IPS-15b (cell line): ENCODE measurements at regions not wholly inside any gene's neighbourhood (a gene's known extent, or its start where the extent isn't known, plus 50 kb on each side); places are given as distances from the start of the nearest gene placed in this dataset.
"Not testable (repeated sequence)": the region's sequence is repeated elsewhere in the genome, so short reads cannot be mapped to it uniquely, and the experiment has no call there.

ENCODE experiments used
- H3K27me3 ChIP-seq: one replicate; pipeline ENCODE4 v1.6.1; 2013; ENCODE audit warnings: low read length; ENCODE audit not compliant: control insufficient read depth, insufficient read depth
- H3K36me3 ChIP-seq: one replicate; pipeline ENCODE4 v1.6.1; 2013; ENCODE audit warnings: low read length; ENCODE audit not compliant: control insufficient read depth, insufficient read depth
- H3K4me1 ChIP-seq: one replicate; pipeline ENCODE4 v1.6.1; 2013; ENCODE audit warnings: mild to moderate bottlenecking, low read length; ENCODE audit not compliant: control insufficient read depth, insufficient read depth
- H3K4me3 ChIP-seq: one replicate; pipeline ENCODE4 v1.5.1; 2013; ENCODE audit warnings: low read depth, low read length
- H3K9ac ChIP-seq: one replicate; pipeline ENCODE4 v1.6.1; 2013; ENCODE audit warnings: low read depth, mild to moderate bottlenecking, low read length
- H3K9me3 ChIP-seq: one replicate; pipeline ENCODE4 v1.6.1; 2013; ENCODE audit warnings: mild to moderate bottlenecking, low read length; ENCODE audit not compliant: control insufficient read depth, insufficient read depth

DNA sequence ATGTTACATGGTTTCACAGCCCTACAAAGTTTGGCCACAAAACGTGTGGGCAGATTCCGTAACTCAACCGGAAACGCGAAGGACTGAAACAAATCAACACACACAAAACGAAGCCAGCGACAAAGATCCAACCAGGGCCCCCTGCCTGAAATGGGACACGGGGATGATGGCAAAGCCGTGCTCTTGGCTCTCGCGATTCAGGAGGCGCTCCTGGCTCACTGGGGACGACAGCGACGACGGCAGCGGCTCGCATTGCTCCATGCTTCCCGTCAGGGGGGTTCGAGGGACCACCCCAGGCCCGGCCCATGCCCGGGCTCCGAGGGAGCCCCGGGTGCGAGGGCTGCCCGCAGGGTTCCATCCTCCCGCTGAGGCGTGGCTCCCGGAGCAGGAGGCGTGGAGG is 4786.8 kb upstream of the OR11H1 start:
- H3K9ac ChIP-seq: no peak overlapping the region
- H3K4me3 ChIP-seq: no peak overlapping the region
- H3K27me3 ChIP-seq: no peaks in the 10 kb centered on the region
- H3K9me3 ChIP-seq: peaks cover 31% of the 10 kb centered on the region
- H3K36me3 ChIP-seq: no peaks in the 10 kb centered on the region
- no peaks in the 10 kb centered on the region for H3K4me1 ChIP-seq

DNA sequence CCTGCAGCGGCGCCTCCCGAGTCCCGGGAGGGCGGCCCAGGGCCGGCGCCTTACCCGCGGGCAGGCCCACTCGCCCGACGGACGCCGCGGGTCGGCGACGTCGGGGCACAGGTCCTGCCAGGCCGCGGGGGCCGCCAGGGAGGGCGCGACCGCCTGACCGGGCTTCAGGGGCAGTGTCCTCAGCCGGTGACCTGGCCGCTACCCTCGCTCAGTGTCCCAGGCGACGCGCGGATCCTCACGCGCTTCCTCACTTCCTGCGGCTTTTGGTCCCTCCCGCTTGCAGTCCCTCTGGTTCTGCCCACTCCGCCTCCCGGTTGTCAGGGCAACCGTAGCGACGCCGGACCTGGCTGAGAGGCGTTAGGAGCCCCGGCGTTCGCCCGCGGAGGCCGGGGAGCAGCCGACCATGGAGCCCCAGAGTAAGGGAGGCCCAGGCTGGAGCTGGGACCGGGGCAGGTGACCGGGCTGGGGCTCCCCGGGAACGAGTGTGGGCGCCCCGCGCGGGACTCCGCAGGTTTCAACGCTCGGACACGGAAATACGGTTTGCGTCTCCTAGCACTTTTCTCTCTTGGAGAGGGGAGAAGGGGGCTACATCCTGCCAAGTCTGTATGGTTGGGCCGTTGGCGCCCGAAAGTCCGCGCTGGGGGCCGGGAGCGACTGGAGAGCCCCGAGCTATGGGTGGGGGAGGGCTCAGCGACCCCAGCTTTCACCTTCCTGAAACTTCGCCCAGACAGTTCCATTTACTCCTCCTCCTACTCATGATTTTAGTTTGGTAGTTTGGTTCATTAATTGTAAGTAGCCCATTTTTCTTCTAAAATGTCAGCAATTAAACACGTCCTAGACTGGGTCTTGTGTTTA is 4786.0 kb upstream of the OR11H1 start:
- H3K4me1 ChIP-seq, H3K4me3 ChIP-seq, H3K9ac ChIP-seq, H3K27me3 ChIP-seq, H3K36me3 ChIP-seq: not testable (repeated sequence)
- H3K9me3 ChIP-seq: peaks cover 31% of the 10 kb centered on the region

DNA sequence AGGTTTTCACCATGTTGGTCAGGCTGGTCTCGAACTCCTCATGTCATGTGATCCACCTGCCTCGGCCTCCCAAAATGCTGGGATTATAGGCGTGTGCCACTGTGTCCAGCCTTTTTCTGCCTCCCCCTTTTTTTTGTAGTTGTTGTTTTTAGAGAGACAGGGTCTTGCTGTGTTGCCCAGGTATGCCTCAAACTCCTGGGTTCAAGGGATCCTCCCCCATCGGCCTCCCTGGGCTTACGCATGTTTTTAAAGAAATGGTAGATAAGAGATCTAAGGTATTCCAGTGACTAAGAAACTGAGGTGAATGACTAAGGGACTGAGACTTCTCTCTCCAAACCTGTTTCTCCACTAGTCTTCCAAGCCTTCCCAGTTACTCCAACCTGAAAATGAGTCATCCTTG is 4781.6 kb upstream of the OR11H1 start:
- not testable (repeated sequence) for H3K36me3 ChIP-seq, H3K4me1 ChIP-seq, H3K27me3 ChIP-seq, H3K9ac ChIP-seq, H3K4me3 ChIP-seq
- peaks cover 26% of the 10 kb centered on the region for H3K9me3 ChIP-seq

DNA sequence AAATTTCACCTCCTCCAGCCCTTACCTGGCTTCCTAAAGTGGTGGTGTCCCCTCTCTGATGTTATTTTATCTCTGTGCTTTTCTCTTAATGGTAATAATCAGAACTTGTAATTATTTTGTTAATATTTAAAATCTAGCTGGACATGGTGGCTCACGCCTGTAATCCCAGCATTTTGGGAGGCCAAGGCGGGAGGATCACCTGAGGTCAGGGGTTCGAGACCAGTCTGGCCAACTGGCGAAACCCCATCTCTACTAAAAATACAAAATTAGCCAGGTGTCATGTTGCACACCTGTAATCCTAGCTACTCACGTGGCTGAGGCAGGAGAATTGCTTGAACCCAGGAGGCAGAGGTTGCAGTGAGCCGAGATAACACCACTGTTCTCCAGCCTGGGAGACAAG is 4780.8 kb upstream of the OR11H1 start:
- H3K36me3 ChIP-seq, H3K4me1 ChIP-seq, H3K9ac ChIP-seq, H3K4me3 ChIP-seq, H3K27me3 ChIP-seq: not testable (repeated sequence)
- H3K9me3 ChIP-seq: peaks cover 31% of the 10 kb centered on the region

DNA sequence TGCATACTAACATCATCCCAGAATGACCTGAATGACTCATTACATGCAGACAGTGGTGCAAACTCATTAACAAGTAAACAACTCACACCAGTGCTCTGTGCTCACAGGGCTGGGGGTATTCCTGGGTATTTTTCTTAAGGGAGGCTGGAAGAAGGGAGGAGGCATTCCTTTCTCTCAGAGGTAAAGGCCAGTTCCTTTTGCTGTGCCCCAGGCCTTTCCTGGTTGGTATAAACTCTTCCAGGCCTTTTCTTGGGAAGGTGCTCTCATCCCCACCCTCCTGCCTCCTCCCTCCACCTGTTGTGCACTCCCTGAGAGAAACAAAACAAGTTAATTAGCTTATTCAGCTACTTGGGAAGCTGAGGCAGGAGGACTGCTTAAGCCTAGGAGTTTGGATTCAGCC is 4779.2 kb upstream of the OR11H1 start:
- not testable (repeated sequence) for H3K4me1 ChIP-seq, H3K27me3 ChIP-seq, H3K4me3 ChIP-seq, H3K36me3 ChIP-seq, H3K9ac ChIP-seq
- peaks cover 32% of the 10 kb centered on the region for H3K9me3 ChIP-seq

DNA sequence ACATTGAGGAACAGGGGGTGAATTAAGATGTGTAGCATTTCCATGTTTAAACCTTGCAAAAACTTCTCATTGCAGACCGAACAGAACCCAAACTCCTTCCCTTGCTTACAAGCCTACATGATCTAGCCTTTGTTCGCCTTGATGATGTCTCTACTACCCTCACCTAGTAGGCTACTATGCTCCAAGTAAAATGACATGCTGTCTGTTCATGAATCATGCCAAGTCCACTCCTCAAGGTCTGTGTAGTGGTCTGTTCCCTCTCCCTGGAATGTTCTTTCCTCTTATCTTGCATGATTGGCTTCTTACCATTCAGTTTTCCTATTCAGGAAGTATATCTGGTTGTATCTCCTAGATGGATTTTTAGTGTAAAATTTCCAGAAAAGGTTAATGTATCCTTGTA is 4778.6 kb upstream of the OR11H1 start:
- H3K9me3 ChIP-seq: peaks cover 36% of the 10 kb centered on the region
- not testable (repeated sequence) for H3K4me1 ChIP-seq, H3K4me3 ChIP-seq, H3K27me3 ChIP-seq, H3K36me3 ChIP-seq, H3K9ac ChIP-seq

DNA sequence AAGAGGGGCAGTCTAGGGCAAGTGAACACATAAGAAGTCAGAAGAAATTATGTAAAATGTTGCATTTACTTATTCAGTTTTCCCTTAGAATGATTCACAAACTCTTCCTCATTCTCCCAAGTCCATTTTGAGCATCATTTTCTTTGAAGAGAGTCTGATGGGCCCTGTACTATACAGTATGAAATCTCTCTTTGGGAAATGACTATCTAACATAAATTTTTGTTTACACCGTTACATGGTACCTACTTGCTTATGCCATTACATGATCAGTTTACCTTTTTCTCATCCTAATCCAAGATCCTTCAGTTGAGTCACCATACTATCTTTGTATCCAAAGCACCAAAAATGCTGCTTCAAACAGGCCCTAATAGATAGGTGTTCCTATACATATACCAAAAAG is 4774.4 kb upstream of the OR11H1 start:
- not testable (repeated sequence) for H3K4me3 ChIP-seq, H3K4me1 ChIP-seq, H3K9ac ChIP-seq, H3K36me3 ChIP-seq, H3K27me3 ChIP-seq
- H3K9me3 ChIP-seq: peaks cover 39% of the 10 kb centered on the region

DNA sequence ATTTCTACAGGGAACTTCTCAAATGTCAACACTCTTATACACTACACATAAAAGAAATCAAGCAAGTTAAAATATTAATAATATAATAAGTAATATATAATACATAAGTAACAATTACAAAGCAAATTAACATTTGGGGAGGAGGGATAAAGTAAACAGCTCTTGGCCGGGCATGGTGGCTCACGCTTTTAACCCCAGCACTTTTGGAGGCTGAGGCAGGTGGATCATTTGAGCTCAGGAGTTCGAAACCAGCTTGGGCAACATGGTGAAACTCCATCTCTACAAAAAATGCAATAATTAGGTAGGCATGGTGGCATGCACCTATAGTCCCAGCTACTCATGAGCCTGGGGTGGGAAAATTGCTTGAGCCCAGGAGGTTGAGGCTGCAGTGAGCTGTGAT is 4772.6 kb upstream of the OR11H1 start:
- not testable (repeated sequence) for H3K9ac ChIP-seq, H3K4me3 ChIP-seq, H3K4me1 ChIP-seq, H3K27me3 ChIP-seq, H3K36me3 ChIP-seq
- H3K9me3 ChIP-seq: peaks cover 25% of the 10 kb centered on the region

DNA sequence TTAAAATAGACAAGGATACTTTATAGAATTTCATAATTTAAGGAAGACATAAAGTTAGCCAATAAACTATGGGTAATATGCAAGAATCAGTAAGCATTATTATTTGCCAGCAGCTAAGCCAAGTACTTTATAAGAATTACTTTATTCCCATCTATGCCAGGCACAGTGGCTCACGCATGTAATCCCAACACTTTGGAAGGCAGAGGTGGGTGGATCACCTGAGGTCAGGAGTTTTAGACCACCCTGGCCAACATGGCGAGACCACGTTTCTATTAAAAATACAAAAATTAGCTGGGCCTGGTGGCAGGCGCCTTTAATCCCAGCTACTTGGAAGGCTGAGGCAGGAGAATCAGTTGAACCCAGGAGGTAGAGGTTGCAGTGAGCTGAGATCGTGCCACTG is 4767.6 kb upstream of the OR11H1 start:
- not testable (repeated sequence) for H3K4me3 ChIP-seq

DNA sequence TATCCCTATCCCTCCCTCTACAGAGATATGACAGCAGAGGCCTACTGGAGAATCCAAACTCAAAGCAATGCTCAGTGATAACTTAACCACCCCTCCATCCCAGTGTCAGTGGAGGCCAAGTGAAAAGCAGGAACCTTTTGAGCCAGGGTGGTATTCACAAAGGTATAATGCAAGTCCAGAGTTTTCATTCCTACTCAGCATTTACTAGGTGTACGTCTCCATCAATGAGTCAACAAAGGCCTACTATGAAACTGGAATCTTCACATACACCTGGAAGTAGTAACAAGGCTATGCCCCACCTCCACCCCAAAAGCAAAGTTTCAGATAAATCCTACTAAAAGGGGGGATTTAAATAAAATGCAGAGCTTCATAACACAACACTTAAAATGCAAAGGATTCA is 4761.7 kb upstream of the OR11H1 start:
- H3K4me3 ChIP-seq, H3K9me3 ChIP-seq, H3K36me3 ChIP-seq, H3K27me3 ChIP-seq, H3K4me1 ChIP-seq, H3K9ac ChIP-seq: not testable (repeated sequence)

More for the DNA sequence above, 4767.6 kb upstream of the OR11H1 start:
- H3K4me1 ChIP-seq, H3K9me3 ChIP-seq, H3K9ac ChIP-seq, H3K36me3 ChIP-seq, H3K27me3 ChIP-seq: not testable (repeated sequence)

DNA sequence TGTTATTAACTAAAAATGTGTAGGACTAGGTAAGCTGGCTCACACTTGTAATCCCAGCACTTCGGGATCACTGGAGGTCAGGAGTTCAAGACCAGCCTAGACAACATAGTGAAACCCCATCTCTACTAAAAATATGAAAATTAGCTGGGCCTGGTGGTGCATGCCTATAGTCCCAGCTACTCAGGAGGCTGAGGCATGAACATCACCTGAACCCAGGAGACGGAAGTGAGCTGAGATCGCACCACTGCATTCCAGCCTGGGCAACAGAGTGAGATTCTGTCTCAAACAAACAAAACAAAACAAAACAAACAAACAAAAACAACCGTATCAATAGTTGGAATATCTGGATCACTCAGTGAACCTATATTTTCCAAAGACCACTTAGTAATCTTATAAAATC is 4759.1 kb upstream of the OR11H1 start:
- H3K9ac ChIP-seq, H3K4me3 ChIP-seq, H3K36me3 ChIP-seq, H3K4me1 ChIP-seq, H3K27me3 ChIP-seq: not testable (repeated sequence)
- H3K9me3 ChIP-seq: peaks cover 14% of the 10 kb centered on the region

DNA sequence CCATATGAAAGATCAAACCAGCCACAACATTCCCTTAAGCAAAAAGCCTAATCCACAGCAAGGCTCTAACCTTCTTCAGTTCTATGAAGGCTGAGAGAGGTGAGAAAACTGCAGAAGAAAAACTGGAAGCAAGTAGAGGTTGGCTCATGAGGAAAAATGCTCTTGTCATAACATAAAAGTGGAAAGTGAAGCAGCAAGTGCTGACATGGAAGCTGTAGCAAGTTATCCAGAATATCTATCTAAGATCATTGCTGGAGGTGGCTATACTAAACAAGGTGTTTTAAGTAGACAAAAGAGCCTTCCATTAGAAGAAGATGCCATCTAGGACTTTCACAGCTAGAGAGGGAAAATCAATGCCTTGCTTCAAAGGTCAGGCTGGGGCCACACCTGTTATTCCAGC is 4756.2 kb upstream of the OR11H1 start:
- not testable (repeated sequence) for H3K9ac ChIP-seq, H3K4me1 ChIP-seq
- H3K9me3 ChIP-seq: peaks cover 31% of the 10 kb centered on the region

More for the DNA sequence above, 4756.2 kb upstream of the OR11H1 start:
- H3K36me3 ChIP-seq, H3K4me3 ChIP-seq, H3K27me3 ChIP-seq: not testable (repeated sequence)
